ENCODE measurements at regions not wholly inside any gene's neighbourhood (a gene's known extent, or its start where the extent isn't known, plus 50 kb on each side); places are given as distances from the start of the nearest gene placed in this dataset.

GRCh38 chr1:228652116-228652515 is 83.2 kb upstream of the RHOU start:
- TF ChIP-seq CTCF (IDR thresholded peaks at IDR 0.05) (no peak), POLR2A (IDR thresholded peaks at IDR 0.05) (no peak)

Measured in ovary (tissue), 3 donors.